Neural cell (in vitro differentiated cells): ENCODE measurements at regions not wholly inside any gene's neighbourhood (a gene's known extent, or its start where the extent isn't known, plus 50 kb on each side); places are given as distances from the start of the nearest gene placed in this dataset.

Experiments
- CTCF ChIP-seq: fragments of 450-650 bp; IDR thresholded peaks from 2 replicates; pipeline ENCODE4 v1.5.1; 2014; ENCODE audit warnings: antibody characterized with exemption, mild to moderate bottlenecking, moderate library complexity; ENCODE audit not compliant: poor library complexity, severe bottlenecking
- EZH2 ChIP-seq: fragments of 200-600, 300-800 bp; shearing (Covaris generic), sonication (generic); IDR thresholded peaks from 2 replicates; pipeline ENCODE4 v1.6.1; 2014; ENCODE audit warnings: antibody characterized with exemption, low read length, borderline replicate concordance, mild to moderate bottlenecking; ENCODE audit not compliant: insufficient read depth, poor library complexity, severe bottlenecking
- POLR2AphosphoS5 ChIP-seq: IDR thresholded peaks from 2 replicates; pipeline ENCODE4 v1.6.1; 2012

- no peak for TF ChIP-seq CTCF
- no peak for TF ChIP-seq POLR2AphosphoS5
- no peak for TF ChIP-seq EZH2
These were observed 122.1 kb downstream of the SNX18 start for GRCh38 chr5:54639621-54640020.
